GM21423 (cell line): ENCODE measurements at regions not wholly inside any gene's neighbourhood (a gene's known extent, or its start where the extent isn't known, plus 50 kb on each side); places are given as distances from the start of the nearest gene placed in this dataset.
"Not testable (repeated sequence)": the region's sequence is repeated elsewhere in the genome, so short reads cannot be mapped to it uniquely, and the experiment has no call there.

Experiments used
- ATAC-seq: cut with Tn5 transposase; IDR thresholded peaks from one replicate; pipeline ENCODE4 v1.9.1; 2021; ENCODE audit warnings: mild to moderate bottlenecking, moderate library complexity; ENCODE audit not compliant: unreplicated experiment

DNA sequence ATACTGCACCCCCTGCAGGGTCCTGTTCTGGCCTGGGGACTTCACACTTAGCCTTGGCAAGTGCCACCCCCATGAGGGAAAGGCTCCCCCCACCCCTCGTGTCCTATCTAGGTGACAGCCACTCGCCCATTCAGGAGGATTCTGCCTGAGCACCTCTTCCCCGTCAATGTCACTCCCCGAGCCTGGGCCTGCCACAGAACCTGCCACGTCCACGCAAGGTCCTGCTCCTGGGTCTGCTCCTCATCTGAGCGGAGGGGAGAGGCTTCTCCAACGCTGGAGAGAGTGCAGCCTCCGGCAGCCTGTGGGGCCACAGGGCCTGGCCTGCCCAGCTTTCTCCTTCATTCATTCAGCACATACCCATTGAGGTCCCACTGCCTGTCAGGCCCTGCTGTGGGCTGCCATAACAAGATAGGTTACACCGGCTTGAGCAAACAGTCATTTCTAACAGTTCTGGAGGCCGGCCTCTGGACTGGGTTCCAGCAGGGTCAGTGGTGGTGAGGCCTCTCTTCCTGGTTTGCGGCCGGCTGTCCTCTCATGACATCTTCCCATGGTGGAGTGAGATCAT is 92.0 kb upstream of the RET start:
- ATAC-seq: no peak

DNA sequence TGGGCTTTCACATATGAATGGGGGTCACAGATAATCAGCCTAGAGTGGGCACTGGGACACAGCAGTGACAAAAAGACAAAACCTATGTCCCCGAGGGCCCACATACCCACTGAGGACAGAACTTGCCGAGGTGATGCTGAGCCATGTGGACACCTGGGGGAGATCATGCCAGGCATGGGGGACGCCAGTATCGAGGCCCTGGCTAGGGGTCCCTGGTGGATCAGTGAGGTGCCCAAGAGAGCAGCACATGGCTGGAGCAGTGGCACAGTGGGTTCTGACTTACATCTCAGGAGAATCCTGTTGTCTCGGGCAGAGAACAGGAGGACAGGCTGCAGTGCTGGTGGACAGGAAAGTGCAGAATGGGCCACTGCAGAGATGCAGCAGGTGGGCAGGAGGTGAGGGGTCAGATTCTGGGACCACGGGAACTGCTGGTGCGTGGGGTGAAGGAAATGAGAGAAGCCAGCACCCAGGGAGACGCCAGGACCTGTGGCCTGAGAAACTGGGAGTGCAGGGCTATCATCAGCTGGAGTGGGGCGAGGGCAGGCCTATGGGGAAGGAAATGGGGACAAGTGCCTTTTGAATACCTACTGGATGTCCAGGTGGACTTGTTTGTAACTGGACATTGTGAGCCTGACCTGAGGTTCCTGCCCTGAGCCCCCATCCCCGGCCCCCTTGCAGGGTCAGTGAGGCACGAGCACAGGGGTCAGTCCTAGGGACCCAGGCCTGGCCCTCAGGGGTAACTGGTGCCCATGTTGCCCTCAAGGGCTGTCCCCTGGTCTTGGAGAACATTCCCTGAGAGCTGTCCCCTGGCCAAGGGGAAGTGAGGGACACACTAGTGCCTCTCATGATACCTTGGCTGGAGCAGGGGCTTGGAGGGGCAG is 91.2 kb upstream of the RET start:
- ATAC-seq: no peak

DNA sequence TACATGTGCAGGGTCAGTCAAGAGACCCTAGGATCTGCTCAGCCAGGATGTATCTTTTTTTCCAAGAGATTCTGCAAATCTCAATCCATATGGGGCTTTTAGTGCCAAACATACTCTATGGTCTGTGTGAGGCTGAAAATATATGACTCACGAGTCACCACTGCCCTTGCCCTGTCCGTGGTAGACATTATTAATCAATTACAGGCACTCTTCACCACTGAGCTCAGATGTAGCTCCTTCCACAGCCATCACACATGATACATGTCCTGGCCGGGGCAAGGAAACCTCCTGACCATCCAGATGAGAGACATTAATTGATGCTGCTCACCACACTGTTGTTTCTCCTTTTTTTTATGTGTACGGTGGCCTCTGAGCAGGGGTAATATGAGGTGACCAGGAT is 90.2 kb upstream of the RET start:
- no peak for ATAC-seq

DNA sequence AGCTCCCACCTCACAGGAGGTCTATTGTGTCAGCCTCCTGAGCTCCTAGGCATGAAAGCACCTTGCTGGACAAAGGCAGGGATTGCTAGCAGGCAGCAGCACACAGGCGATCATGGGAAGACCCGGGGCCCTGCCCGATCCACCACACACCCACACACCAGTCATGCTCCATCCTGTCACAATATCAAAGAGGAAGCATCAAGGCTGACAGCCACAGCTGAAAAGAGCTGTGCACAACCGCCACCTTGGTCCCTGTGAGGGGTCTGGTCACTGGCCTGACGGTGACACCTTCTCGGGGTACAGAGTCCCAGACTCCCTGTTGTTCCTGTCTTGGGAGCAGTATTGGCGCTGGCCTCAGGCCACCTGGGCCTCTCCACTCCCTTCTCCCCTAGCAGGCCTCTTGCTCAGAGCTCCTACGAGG is 89.7 kb upstream of the RET start:
- ATAC-seq: no peak

DNA sequence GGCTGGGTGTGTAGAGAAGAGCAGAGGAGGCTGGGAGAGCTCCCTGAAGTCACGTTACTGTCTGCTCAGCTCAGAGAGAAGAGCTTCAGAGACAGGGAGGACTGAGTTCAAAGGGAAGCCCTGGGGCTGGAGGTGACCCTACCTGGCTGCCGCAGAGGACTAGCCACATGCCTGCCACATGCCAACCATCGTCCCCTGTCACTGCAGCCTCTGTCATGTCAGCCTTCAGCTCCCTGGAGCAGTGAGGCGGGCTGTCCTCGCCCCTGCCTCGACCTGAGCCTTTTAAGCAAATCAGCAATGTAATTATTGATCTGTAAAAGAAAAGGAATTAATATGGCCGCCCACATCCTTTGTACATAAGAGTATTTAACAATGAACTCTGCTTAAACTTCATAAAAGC is 89.3 kb upstream of the RET start:
- no peak for ATAC-seq

DNA sequence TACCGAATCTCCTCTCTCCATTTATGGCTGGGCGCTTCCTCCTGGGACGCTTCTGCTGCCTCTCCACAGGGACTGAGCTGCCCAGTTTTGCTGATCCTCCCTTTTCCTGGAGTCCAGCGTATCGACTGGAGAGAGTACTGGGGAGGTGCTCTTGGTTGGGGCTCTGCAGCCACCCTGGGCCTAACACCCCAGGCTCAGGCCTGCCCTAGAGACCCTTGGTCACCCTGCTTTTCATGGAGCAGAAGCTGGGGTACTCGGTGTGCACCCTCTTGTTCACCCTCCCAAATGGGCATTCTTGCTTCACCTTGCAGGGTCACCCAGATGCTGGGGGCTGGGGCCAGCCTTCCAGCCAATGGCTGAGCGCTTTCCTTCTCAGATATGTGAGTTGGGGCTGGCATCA is 88.8 kb upstream of the RET start:
- no peak for ATAC-seq

DNA sequence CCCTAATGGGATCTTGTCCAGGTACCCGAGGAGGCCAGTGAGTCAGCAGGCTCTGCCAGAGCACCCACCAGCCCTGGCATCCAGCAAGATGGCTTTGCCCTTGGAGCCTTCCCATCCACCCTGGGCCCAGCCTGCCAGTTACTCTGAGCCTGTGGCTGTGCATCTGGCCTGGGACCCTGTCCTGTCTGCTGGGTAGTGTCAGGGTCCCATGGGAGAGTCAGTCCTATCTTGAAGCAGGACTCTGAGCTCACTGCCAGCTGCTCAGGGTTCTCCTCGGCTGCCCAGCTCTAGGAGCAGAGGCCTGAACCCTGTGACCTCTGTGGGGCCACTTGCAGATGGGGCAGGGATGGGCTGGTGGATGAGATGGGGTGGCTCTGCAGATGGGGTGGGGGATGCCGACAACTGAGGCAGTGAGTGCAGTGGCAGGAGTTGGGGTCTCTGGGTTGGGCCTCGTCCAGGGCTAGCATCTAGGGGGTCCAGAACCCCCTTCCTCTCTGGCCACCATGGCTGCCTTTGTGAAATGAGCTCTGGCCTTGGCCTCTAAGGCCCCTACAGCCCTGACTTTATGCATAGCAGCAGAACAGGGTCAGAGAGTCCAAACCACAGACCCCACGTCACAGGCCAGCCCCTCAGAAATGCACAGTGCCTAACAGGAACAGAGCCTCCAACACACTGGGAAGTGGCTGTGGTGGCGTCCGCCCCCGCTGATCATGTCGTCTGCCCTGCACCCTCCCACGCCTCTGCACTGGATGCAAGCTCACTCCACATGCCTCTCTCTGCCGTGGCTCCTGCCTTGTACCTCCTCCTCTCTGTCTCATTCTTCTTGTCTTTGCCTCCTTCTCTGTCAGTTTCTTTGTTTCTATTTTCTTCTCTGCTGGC is 88.1 kb upstream of the RET start:
- ATAC-seq: no peak

DNA sequence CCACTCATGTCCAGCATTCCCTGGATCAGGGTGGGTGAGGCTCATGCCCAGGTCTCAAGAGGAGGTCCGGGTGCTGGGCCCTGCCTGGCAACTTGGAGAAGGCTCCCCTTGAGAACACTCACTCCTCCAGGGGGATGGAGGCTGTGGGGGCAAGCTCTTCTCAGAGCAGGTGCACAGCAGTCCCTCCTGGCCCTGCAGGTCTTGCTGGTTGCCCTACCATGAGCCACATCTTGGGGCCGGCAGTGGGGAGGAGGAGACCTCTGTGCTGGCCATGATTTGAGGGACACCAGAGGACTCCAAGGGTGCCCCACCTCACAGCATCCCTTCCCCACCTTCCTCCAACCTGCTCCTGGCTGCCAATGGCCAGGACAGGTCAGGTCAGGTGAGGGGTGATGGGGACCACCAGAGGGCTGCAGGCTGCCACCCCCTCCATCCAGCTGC is 87.4 kb upstream of the RET start:
- no peak for ATAC-seq

DNA sequence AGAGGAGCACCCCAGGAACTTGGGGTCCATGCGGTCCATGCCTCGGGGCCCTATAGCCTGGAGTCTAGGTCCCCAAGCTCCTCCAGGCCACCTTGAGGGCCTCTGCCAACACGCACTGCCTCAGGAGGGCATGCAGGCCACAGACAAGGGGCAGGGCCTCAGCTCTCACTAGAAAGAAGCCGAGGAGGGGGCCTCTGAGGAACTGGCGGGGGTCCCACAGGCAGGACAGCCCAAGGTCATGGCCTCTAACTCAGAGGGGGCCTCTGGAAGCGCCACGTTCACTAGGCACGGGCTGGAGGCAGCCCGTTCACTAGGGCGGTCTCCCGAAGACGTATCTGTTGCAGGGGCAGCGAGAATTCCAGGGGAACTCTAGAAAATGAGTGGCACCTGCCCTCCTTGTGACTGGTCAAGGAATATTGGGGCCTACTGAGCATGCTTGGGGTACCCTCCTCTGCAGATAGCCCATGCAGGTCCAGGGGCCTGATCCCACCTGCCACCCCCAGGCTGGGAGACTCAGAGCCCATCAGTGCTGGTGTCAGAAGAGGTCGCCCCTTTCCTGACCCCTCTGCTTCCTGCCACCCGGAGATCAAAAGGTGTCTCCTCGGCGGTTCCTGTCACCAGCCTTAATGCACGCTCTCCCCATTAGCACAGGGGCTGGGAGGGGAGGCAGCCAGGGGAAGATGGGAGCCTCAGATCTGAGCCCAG is 86.7 kb upstream of the RET start:
- ATAC-seq: no peak

DNA sequence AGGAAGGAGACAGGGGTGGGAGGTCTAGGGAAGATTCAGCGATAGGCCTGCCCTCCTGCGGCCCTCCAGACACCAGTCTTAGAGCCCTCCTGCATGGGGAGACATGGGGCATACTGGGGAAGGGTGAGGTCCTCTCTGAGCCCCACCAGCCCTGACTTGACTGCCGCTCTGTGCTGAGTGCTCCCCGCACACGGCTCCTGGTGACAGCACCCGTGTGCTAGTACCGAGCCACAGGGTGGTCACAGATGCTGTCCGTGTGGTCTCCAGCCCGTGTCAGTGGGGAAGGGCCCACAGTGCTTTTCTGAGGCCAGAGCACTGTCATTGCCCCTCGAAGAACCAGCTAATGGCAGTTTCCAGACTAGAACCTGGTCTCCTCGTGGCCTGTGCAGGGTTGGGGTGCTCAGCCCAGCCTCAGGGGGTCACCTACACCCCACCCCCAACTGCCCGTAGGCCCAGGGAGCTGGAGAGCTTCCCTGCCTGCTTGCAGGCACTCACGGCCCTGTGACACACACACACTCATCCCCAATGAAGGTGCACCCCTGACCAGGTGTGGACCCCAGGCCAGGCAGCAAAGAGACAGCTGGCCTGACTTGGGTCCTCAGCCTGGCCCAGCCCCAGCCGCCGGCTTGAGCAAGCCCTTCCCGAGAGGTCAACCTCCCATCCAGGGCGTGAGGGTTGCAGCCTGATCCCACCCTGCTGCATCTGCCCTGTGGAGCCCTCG is 86.0 kb upstream of the RET start:
- no peak for ATAC-seq

DNA sequence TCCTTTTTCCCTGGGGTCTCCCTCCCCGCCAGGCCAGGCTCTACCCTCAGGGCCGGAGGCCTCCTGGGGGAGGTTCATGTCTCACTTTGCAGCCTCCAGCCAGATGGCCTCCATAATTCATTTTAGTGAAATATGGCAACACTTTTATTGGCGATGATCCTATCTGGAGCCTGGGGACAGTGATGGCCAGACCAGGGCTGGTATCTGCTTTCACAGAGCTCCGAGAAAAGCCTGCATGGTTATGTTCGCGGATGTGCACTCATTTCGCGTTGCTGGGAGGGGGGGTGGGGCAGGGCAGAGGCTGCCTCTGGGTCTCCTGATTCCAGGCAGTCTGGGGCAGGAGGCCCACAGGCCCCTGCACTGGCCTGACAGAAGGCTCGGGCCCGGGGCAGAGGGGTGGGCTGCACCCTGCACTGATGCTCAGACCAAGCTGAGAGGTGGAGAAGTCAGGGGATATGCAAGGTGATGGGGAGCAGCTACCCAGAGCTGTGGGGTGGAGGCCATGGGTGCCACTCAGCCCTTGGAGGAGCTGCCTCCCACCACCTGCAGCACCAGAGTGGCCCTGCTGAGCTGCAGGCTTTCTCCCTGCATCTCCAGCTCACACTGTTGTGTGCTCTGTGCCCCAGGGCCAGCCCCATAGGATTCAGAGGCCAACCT is 85.3 kb upstream of the RET start:
- no peak for ATAC-seq

DNA sequence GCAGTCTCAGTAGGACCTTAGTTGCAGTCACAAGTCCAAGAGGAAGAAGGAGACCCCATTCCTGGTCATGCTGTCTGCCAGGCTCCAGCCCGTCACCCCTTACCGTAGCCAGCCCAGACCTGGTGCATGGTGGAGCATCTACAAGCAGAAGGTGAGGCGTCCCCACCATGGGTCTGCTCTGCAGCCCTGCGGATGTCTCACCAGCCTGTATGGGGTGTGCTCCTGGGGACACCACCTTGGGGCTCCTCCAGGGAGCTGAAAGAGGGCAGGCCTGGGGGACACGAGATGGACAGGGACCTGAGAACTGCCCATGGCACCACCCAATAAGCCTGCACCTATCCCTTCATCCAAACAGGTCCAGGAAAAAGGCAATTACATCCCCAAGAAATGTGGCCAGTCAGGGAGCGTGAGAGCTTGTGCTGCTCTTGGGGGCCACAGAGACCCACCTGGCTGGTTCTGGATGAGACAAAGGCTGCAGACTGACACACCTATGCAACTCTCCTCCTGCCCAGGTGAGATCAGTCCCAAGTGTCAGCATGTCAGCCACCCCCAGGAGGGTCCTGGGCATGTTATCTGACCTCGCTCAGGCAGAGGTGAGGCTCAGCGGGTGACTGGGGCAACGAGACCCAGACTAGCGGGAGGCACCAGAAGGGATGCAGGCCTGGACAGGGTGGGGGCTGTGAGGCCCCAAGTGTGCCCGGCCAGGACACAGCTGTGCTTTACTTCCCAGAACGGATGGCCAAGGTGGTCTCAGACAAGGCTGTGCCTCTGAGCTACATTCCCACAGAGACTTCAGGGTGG is 84.5 kb upstream of the RET start:
- no peak for ATAC-seq

DNA sequence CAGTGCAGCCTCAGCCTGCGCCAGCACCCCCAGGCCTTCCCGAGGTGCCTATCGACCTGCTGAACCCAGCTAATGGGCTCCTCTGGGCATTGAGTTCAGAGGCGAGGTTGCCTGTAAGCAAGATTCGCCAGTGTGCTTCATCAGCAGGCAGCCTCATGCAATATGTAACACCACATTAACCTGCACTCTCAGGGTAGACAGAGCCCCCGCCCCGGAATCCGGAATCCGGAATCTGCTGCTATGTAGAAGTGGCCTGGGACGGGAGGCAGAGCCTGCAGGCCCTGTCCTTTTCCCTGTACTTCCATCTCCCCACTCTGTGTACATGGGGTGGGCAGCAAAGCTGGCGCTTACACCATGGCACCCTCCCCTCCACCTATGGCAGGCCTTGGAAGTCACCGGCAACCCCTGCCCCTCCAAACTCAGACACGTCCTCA is 83.9 kb upstream of the RET start:
- no peak for ATAC-seq

DNA sequence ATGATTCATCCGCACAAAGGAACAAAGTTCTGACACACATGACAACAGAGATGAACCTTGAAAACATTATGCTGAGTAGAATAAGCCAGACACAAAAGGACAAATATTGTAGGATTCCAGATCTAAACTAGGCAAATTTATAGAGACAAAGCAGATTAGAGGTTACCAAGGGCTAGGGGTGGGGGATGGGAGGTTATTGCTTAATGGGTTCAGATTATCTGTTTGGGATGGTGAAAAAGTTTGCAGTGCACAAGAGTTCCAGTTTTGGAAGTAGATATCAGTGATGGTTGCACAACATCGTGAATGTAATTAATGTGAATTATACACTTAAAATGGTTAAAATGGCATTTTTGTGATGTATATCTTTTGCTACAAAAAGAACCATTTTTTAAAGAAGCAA is 82.0 kb upstream of the RET start:
- ATAC-seq: not testable (repeated sequence)

DNA sequence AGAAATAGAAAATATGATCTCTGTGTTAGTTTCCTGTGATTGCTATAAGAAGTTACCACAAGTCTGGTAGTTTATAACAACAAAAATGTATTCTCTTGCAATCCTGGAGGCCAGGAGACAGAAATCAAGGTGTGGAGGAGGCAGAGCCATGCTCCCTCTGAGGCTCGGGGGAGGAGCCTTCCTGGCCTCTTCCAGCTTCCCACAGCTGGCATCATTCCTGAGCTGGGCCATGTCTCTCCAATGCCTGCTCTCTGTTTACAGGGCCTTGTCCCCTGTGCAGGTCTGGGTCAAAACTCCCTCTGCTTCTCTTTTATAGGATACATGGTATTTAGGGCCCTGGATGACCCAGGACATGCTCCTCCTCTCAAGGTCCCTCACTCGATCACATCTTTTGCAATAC is 81.3 kb upstream of the RET start:
- no peak for ATAC-seq

DNA sequence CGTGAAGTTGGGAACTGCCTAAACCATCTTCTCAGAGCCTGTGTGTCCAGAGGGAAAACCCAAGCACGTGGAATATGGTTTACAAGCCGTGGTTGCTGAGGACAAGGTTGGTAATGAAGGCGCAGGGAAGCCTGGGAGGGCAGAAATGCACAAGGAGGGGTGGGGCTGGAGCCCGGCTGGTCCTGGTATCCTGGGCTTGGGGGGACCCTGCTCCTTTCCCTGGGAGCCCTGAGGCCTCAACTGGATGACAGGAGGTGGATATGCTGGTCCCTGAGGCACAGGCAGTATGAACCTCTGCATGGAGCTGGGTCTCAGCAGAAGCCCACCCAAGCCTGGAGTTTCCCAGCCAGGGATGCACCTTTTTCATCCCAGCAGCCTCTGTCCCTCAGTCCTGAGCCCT is 80.3 kb upstream of the RET start:
- ATAC-seq: no peak

DNA sequence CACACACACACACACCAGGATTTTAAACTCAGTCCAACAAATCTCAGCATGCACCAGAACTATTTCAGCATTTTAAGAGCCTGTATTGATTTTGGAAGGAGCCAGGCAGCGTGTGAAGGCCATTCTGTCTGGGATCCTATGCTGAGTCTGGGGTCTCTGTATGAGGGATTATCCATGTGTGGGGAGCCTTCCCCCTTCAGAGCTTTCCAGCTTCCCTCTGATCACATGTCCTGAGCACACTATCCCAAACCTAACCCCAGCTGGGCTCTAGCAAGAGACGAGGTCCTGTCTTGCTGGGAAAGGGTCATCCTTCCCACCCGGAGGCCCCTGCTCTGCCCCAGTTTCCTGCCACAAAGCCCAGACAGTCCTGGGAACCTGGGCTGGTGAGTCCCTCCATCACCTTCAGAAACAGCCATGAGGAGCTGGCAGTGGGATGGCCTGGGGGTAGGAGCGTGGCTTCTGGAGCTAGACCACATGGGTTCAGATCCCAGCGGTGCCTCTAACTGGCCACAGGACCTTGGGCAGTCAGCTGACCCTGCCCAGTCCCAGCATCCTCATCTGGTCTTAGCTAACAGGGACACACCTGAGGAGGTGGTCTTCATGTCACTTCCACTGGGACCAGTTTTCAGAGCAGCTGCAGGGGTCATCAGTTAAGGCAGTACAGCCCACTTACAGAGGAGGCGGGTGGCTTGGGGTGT is 79.6 kb upstream of the RET start:
- ATAC-seq: no peak

DNA sequence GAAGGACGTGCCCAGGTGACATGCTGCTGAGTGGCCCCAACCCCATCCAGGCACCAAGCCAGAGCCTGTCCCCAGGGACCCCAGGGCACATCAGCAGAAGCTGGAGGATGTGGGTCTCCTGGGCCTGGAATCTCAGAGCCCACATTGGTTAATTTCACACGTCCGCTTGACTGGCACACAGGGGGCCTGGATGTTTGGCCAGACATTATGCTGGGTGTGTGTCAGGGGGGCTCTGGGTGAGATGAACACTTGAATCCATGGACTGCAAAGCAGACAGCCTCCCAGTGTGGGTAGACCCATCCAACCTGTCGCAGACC is 79.1 kb upstream of the RET start:
- ATAC-seq: no peak
